Endothelial cell of umbilical vein (primary cell): ENCODE measurements at regions not wholly inside any gene's neighbourhood (a gene's known extent, or its start where the extent isn't known, plus 50 kb on each side); places are given as distances from the start of the nearest gene placed in this dataset.

Experiments
- EZH2 ChIP-seq: IDR thresholded peaks from 2 replicates; pipeline ENCODE4 v1.6.1; 2012; ENCODE audit warnings: borderline replicate concordance, low read depth, mild to moderate bottlenecking, moderate library complexity, low read length, inconsistent platforms; ENCODE audit not compliant: severe bottlenecking
- FOS ChIP-seq: IDR thresholded peaks from 2 replicates; pipeline ENCODE4 v1.6.1; 2011; ENCODE audit warnings: mild to moderate bottlenecking, low read length, moderate library complexity, borderline replicate concordance; ENCODE audit not compliant: insufficient read depth
- MYC ChIP-seq: IDR thresholded peaks from one replicate; pipeline ENCODE4 v1.6.1; 2011; ENCODE audit warnings: mild to moderate bottlenecking, low read depth, low read length
- POLR2A ChIP-seq: IDR thresholded peaks from 2 replicates; pipeline ENCODE4 v1.6.1; 2012; ENCODE audit warnings: low read depth, mild to moderate bottlenecking, control low read depth, low read length
- POLR2AphosphoS5 ChIP-seq: IDR thresholded peaks from 2 replicates; pipeline ENCODE4 v1.6.1; 2012; ENCODE audit warnings: low read depth, mild to moderate bottlenecking, control low read depth, low read length, moderate library complexity; ENCODE audit not compliant: insufficient read depth
- TF ChIP-seq, protein P1 (sequence below): IDR thresholded peaks from 2 replicates; pipeline ENCODE4 v1.6.1; 2011; ENCODE audit not compliant: insufficient read depth, insufficient read length
- TF ChIP-seq, protein P2 (sequence below), 2 donors: IDR thresholded peaks; 1 replicate in 1 of 2; 2 replicates in 1 of 2; pipeline ENCODE4 v1.5.1; 2011; ENCODE audit warnings: low read length in 2 of 2, mild to moderate bottlenecking in 2 of 2, moderate library complexity in 2 of 2, control low read depth in 1 of 2, inconsistent platforms in 1 of 2, low read depth in 1 of 2; ENCODE audit not compliant: insufficient read depth in 1 of 2; ENCODE audit errors: extremely low read depth in 1 of 2

DNA sequence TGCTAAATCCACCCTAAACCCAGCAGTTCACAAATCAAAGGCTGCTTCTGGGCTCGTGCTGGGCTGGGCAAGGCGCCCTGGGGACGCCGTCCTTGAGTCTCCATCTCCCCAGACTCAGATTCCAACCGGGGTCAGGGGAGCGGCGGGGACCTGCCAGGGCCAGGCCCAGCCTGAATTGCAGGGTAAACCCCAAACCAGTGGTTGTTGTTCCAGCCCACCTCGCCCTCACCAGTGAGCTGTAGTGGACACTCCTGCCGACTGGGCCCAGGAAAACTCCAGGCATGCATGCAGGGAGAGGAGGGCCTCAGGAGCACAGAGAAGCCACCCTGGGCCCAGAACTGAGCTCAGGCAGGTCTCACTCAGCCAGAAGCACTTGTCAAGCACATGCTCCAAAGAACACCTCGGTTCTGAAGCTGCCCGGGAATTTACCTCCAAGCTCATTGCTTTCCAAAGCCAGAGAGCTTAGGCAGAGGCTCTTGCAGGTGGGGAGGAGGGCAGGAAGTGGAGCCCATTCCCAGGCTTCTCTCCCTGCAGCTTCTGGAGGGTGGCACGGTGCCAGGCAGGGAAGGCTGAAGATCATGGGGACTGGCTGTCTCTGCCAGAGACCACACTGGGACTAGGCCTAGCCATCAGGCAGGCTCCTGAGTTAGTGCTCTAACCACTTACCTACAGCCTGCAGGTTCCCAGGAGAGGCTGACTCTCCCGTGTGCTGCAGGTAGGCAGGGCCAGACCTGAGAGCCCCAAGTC lies 437.0 kb downstream of the MATN1 start:
- TF ChIP-seq, protein P1, sequence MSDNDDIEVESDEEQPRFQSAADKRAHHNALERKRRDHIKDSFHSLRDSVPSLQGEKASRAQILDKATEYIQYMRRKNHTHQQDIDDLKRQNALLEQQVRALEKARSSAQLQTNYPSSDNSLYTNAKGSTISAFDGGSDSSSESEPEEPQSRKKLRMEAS, result no peak
- TF ChIP-seq, protein P2, sequence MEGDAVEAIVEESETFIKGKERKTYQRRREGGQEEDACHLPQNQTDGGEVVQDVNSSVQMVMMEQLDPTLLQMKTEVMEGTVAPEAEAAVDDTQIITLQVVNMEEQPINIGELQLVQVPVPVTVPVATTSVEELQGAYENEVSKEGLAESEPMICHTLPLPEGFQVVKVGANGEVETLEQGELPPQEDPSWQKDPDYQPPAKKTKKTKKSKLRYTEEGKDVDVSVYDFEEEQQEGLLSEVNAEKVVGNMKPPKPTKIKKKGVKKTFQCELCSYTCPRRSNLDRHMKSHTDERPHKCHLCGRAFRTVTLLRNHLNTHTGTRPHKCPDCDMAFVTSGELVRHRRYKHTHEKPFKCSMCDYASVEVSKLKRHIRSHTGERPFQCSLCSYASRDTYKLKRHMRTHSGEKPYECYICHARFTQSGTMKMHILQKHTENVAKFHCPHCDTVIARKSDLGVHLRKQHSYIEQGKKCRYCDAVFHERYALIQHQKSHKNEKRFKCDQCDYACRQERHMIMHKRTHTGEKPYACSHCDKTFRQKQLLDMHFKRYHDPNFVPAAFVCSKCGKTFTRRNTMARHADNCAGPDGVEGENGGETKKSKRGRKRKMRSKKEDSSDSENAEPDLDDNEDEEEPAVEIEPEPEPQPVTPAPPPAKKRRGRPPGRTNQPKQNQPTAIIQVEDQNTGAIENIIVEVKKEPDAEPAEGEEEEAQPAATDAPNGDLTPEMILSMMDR (IDR thresholded peaks at IDR 0.05; ENCODE audit: extremely low read depth in 1 of 2, insufficient read depth in 1 of 2, low read depth in 1 of 2, low read length in 2 of 2), result no peak
- no peak for TF ChIP-seq EZH2
- TF ChIP-seq POLR2A, result no peak
- TF ChIP-seq POLR2AphosphoS5, result no peak
- TF ChIP-seq FOS, result no peak
- TF ChIP-seq MYC, result no peak
